ENCODE measurements at regions not wholly inside any gene's neighbourhood (a gene's known extent, or its start where the extent isn't known, plus 50 kb on each side); places are given as distances from the start of the nearest gene placed in this dataset.

- H3K4me1 ChIP-seq (ENCODE audit: control insufficient read depth, insufficient read depth, low read length) = no peaks in the 10 kb centered on the region
- ChIA-PET SMC1A (ENCODE audit: uncharacterized antibody, unreplicated experiment) (interaction anchor here (1.2 kb wide), 1 partner anchor 55 kb away, joined by 3 read pairs; no protein-coding TSS in a partner anchor), POLR2A (no interaction called here), CTCF (no interaction called here), RAD21 (ENCODE audit: unreplicated experiment) (no interaction called here)
- no peak for FAIRE-seq
- no TSS peak for BruUV-seq (replicated peaks)
- no peak overlapping the region for H3K4me2 ChIP-seq (ENCODE audit: control insufficient read depth, insufficient read depth)
- no peak for ATAC-seq
- no peak overlapping the region for H3K4me3 ChIP-seq
- no peak overlapping the region for H2AFZ ChIP-seq (ENCODE audit: control insufficient read depth, low read depth, low read length)
- H3K27me3 ChIP-seq (replicated peaks in 1 of 2; ENCODE audit: control insufficient read depth in 2 of 2, insufficient read depth in 2 of 2, low read length in 1 of 2) = no peaks in the 10 kb centered on the region
- H3K36me3 ChIP-seq (ENCODE audit: control insufficient read depth in 2 of 2, insufficient read depth in 2 of 2, low read length in 1 of 2) = no peaks in the 10 kb centered on the region
- TF ChIP-seq RELA (IDR thresholded peaks at IDR 0.05; ENCODE audit: borderline replicate concordance, partially characterized antibody) = no peak
- H3K9ac ChIP-seq (ENCODE audit: control insufficient read depth, insufficient read depth, low read length) = no peak overlapping the region
- no peaks in the 10 kb centered on the region for H3K79me2 ChIP-seq (ENCODE audit: control insufficient read depth, insufficient read depth, low read length)
- 48% methylated on average over 3 of the region's 3 CpGs for WGBS (ENCODE audit: insufficient coverage, insufficient replicate concordance, low lambda C conversion rate, missing lambda C conversion rate)
- in situ Hi-C loops (cut with MboI) (no loop called here), intact Hi-C loops (cut with micrococcal nuclease; ENCODE audit: unreplicated experiment) (no loop called here)
- no peaks in the 10 kb centered on the region; the same call in 2 of the 3 replicates for H3K9me3 ChIP-seq (replicated peaks; ENCODE audit: control insufficient read depth, insufficient read depth, low read length)
- no peak overlapping the region for H3K27ac ChIP-seq (ENCODE audit: control insufficient read depth, insufficient read depth)
- H4K20me1 ChIP-seq (ENCODE audit: control insufficient read depth, insufficient read depth) = no peaks in the 10 kb centered on the region
- no peak for DNase-seq (ENCODE audit: low read depth, low spot score)
These were observed 633.3 kb downstream of the INHBA start for GRCh38 chr7:41069635-41070034.

GRCh38 chr7:41067576-41067975 lies 635.3 kb downstream of the INHBA start:
- ATAC-seq = no peak
- H3K4me2 ChIP-seq (ENCODE audit: control insufficient read depth, insufficient read depth) = no peak overlapping the region
- no peak overlapping the region for H3K4me3 ChIP-seq
- CTCF ChIA-PET = no interaction called here
- RAD21 ChIA-PET (ENCODE audit: unreplicated experiment) = no interaction called here
- no peaks in the 10 kb centered on the region for H4K20me1 ChIP-seq (ENCODE audit: control insufficient read depth, insufficient read depth)
- H3K36me3 ChIP-seq (ENCODE audit: control insufficient read depth in 2 of 2, insufficient read depth in 2 of 2, low read length in 1 of 2) = no peaks in the 10 kb centered on the region
- no TSS peak for BruUV-seq (replicated peaks)
- 29% methylated on average over 1 of the region's 1 CpG for WGBS (ENCODE audit: insufficient coverage, insufficient replicate concordance, low lambda C conversion rate, missing lambda C conversion rate)
- H3K79me2 ChIP-seq (ENCODE audit: control insufficient read depth, insufficient read depth, low read length) = no peaks in the 10 kb centered on the region
- DNase-seq (ENCODE audit: low read depth, low spot score) = no peak
- SMC1A ChIA-PET (ENCODE audit: uncharacterized antibody, unreplicated experiment) = no interaction called here
- POLR2A ChIA-PET = no interaction called here
- H3K27me3 ChIP-seq (replicated peaks in 1 of 2; ENCODE audit: control insufficient read depth in 2 of 2, insufficient read depth in 2 of 2, low read length in 1 of 2) = no peaks in the 10 kb centered on the region
- in situ Hi-C loops (cut with MboI) = no loop called here
- FAIRE-seq = no peak
- no peaks in the 10 kb centered on the region for H3K4me1 ChIP-seq (ENCODE audit: control insufficient read depth, insufficient read depth, low read length)
- intact Hi-C loops (cut with micrococcal nuclease; ENCODE audit: unreplicated experiment) = no loop called here
- H3K9ac ChIP-seq (ENCODE audit: control insufficient read depth, insufficient read depth, low read length) = no peak overlapping the region
- no peak overlapping the region for H2AFZ ChIP-seq (ENCODE audit: control insufficient read depth, low read depth, low read length)
- no peak overlapping the region for H3K27ac ChIP-seq (ENCODE audit: control insufficient read depth, insufficient read depth)
- H3K9me3 ChIP-seq (replicated peaks; ENCODE audit: control insufficient read depth, insufficient read depth, low read length) = no peaks in the 10 kb centered on the region; the same call in 2 of the 3 replicates
- TF ChIP-seq WRNIP1 (IDR thresholded peaks at IDR 0.05; ENCODE audit: borderline replicate concordance, low read depth, low read length) = no peak
- no peak for TF ChIP-seq SUPT20H (IDR thresholded peaks at IDR 0.05; ENCODE audit: borderline replicate concordance, control insufficient read depth, low read depth, low read length)
- no peak for TF ChIP-seq CEBPZ (IDR thresholded peaks at IDR 0.05; ENCODE audit: low read depth, low read length)
- TF ChIP-seq KLF5 (IDR thresholded peaks at IDR 0.05; ENCODE audit: partially characterized antibody) = no peak
- TF ChIP-seq MYB (IDR thresholded peaks at IDR 0.05; ENCODE audit: borderline replicate concordance, low read depth, low read length) = no peak
- no peak for TF ChIP-seq CBX5 (IDR thresholded peaks at IDR 0.05; ENCODE audit: low read depth)
- TF ChIP-seq EZH2 (IDR thresholded peaks at IDR 0.05; ENCODE audit: borderline replicate concordance, control insufficient read depth, low read depth, low read length) = no peak
- no peak for TF ChIP-seq SMAD1 (IDR thresholded peaks at IDR 0.05; ENCODE audit: low read depth, partially characterized antibody)
- TF ChIP-seq RAD21 (IDR thresholded peaks at IDR 0.05; ENCODE audit: insufficient read depth, low read depth, low read length) = no peak
- no peak for TF ChIP-seq ZBTB33 (IDR thresholded peaks at IDR 0.05)
- TF ChIP-seq SRF (IDR thresholded peaks at IDR 0.05; ENCODE audit: low read depth in 2 of 2, low read length in 2 of 2) = no peak
- no peak for TF ChIP-seq ZSCAN29 (IDR thresholded peaks at IDR 0.05)
- TF ChIP-seq EED (IDR thresholded peaks at IDR 0.05; ENCODE audit: low read depth) = no peak

Data from GM12878 (cell line).